Panc1 (cell line): ENCODE measurements at regions not wholly inside any gene's neighbourhood (a gene's known extent, or its start where the extent isn't known, plus 50 kb on each side); places are given as distances from the start of the nearest gene placed in this dataset.

ENCODE experiments used
- CTCF ChIP-seq: fragments of 450-650 bp; IDR thresholded peaks from 2 replicates; pipeline ENCODE4 v1.5.1; 2017; ENCODE audit warnings: mild to moderate bottlenecking
- POLR2AphosphoS5 ChIP-seq: IDR thresholded peaks from 2 replicates; pipeline ENCODE4 v1.6.1; 2012; ENCODE audit warnings: mild to moderate bottlenecking, low read depth, low read length, moderate library complexity
- REST ChIP-seq, 2 experiments: IDR thresholded peaks; 2 replicates each; pipeline ENCODE4 v1.6.1; 2011 to 2012; ENCODE audit warnings: low read depth in 2 of 2, control low read depth in 1 of 2, low read length in 1 of 2, mild to moderate bottlenecking in 1 of 2, moderate library complexity in 1 of 2; ENCODE audit not compliant: insufficient read depth in 1 of 2
- SIN3A ChIP-seq: IDR thresholded peaks from 2 replicates; pipeline ENCODE4 v1.6.1; 2012; ENCODE audit warnings: low read depth, mild to moderate bottlenecking, low read length, moderate library complexity, borderline replicate concordance; ENCODE audit not compliant: insufficient read depth

GRCh38 chr14:99062772-99063418, 209.1 kb downstream of the BCL11B start:
- no peak for TF ChIP-seq SIN3A
- no peak for TF ChIP-seq CTCF
- TF ChIP-seq POLR2AphosphoS5: no peak
- no peak for TF ChIP-seq REST (IDR thresholded peaks at IDR 0.05; ENCODE audit: insufficient read depth in 1 of 2, low read depth in 2 of 2, low read length in 1 of 2)
